Smooth muscle cell (in vitro differentiated cells): ENCODE measurements at regions not wholly inside any gene's neighbourhood (a gene's known extent, or its start where the extent isn't known, plus 50 kb on each side); places are given as distances from the start of the nearest gene placed in this dataset.

Source experiments
- DNase-seq: peaks from one replicate; lab custom pipeline; 2025; ENCODE audit not compliant: unreplicated experiment; lab: John Stamatoyannopoulos, UW
- H2AFZ ChIP-seq: fragments of 200-600 bp; sonication (generic); 2 replicates; pipeline ENCODE4 v1.6.0; 2016; ENCODE audit warnings: antibody characterized with exemption, low read depth, mild to moderate bottlenecking
- H3F3A ChIP-seq: fragments of 200-600 bp; sonication (generic); 2 replicates; pipeline ENCODE4 v1.6.0; 2017; ENCODE audit warnings: antibody characterized with exemption, low read depth
- H3K27ac ChIP-seq: fragments of 200-600 bp; sonication (generic); 2 replicates; pipeline ENCODE4 v1.5.1; 2016; ENCODE audit warnings: low read depth, mild to moderate bottlenecking
- H3K27me3 ChIP-seq: fragments of 200-600 bp; sonication (generic); 2 replicates; pipeline ENCODE4 v1.6.1; 2016; ENCODE audit warnings: low read depth, mild to moderate bottlenecking
- H3K36me3 ChIP-seq: fragments of 200-600 bp; sonication (generic); 2 replicates; pipeline ENCODE4 v1.5.1; 2016; ENCODE audit warnings: low read depth
- H3K4me1 ChIP-seq: fragments of 200-600 bp; sonication (generic); 2 replicates; pipeline ENCODE4 v1.5.1; 2016; ENCODE audit warnings: low read depth
- H3K4me2 ChIP-seq: fragments of 200-600 bp; sonication (generic); 2 replicates; pipeline ENCODE4 v1.6.0; 2016; ENCODE audit warnings: mild to moderate bottlenecking
- H3K4me3 ChIP-seq: fragments of 200-600 bp; sonication (generic); 2 replicates; pipeline ENCODE4 v1.5.1; 2016; ENCODE audit warnings: mild to moderate bottlenecking
- H3K79me2 ChIP-seq: fragments of 200-600 bp; sonication (generic); 2 replicates; pipeline ENCODE4 v1.6.0; 2016; ENCODE audit warnings: low read depth, mild to moderate bottlenecking
- H3K9ac ChIP-seq: fragments of 200-600 bp; sonication (generic); 2 replicates; pipeline ENCODE4 v1.6.0; 2016; ENCODE audit warnings: low read depth
- H3K9me3 ChIP-seq: fragments of 200-600 bp; sonication (generic); replicated peaks from 2 replicates; pipeline ENCODE4 v1.5.1; 2016; ENCODE audit warnings: low read depth
- H4K20me1 ChIP-seq: fragments of 200-600 bp; sonication (generic); 2 replicates; pipeline ENCODE4 v1.6.0; 2016; ENCODE audit warnings: low read depth
- CTCF ChIP-seq: fragments of 200-600 bp; sonication (generic); IDR thresholded peaks from 2 replicates; pipeline ENCODE4 v1.5.1; 2017; ENCODE audit warnings: borderline replicate concordance, mild to moderate bottlenecking, antibody characterized with exemption; ENCODE audit not compliant: insufficient read depth, poor library complexity, severe bottlenecking
- WGBS: methylation state at CpG from one replicate; pipeline ENCODE4 v1.1.7; 2016; ENCODE audit warnings: low lambda C conversion rate; 5-methylcytosine and 5-hydroxymethylcytosine counted together

DNA sequence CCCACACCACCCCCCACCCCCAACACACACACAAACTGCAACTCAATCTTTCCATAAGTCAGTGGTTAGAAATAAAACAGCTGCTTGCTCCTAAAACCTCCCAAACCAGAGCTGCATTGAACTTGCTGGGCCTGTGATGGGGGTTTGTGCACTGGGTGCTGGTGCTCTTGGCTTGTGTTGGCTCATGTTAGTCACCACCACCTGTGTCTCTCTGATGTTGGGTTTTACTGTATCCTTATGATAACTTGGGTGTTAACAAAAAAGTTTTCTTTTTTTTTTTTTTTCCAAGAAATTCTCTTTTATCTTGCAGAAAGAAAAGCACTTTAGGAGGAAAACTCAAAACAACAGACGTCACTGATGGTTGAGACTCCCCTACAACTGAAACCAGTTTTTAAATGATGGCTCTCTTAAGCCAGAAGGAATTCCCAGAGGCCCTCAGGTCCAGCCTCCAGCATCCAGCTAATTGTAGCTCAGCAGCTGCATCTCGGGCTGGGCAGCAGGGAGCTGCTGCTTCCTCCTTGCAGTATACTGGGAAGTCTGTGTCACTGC, 79.9 kb upstream of the DRD2 start:
- no peak for TF ChIP-seq CTCF
- Histone ChIP-seq H3K79me2 (no peaks in the 10 kb centered on the region), H3K4me2 (peak overlapping the region; percentile 33), H3F3A (peaks cover 5% of the 10 kb centered on the region), H3K27ac (no peak overlapping the region), H3K4me1 (peaks cover 23% of the 10 kb centered on the region), H3K27me3 (no peaks in the 10 kb centered on the region), H3K36me3 (no peaks in the 10 kb centered on the region), H3K9me3 (no peaks in the 10 kb centered on the region), H3K9ac (no peak overlapping the region), H2AFZ (no peak overlapping the region), H4K20me1 (no peaks in the 10 kb centered on the region), H3K4me3 (no peak overlapping the region)
- 51% methylated on average over 2 of the region's 2 CpGs for WGBS
- no peak for DNase-seq

DNA sequence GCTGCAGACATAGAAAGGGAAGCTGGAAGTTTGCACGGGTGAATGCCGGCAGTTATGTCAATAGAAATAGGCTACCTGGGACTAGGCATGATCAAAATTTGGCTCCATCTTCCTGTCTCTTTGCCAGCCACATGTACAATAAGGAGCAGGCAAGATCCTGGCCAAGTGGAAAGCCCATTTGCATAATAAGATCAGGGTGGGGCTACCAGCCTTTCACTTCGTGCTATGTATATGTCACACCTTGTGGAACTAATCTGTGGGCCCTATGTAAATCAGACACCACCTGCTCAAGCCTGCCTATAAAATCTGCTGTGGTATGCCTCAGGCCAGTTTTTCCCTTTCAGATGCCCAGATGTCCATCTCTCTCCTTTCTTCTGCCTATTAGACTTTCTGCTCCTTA, 79.3 kb upstream of the DRD2 start:
- 58% methylated on average over 3 of the region's 3 CpGs for WGBS
- peaks cover 5% of the 10 kb centered on the region for H3F3A ChIP-seq

GRCh38 chr11:113553915-113554314, 78.7 kb upstream of the DRD2 start:
- Histone ChIP-seq H3K9me3 (no peaks in the 10 kb centered on the region), H3K79me2 (no peaks in the 10 kb centered on the region), H3F3A (peaks cover 5% of the 10 kb centered on the region), H3K27ac (peak overlapping the region; percentile 3), H3K27me3 (no peaks in the 10 kb centered on the region), H3K4me1 (peaks cover 22% of the 10 kb centered on the region), H2AFZ (no peak overlapping the region), H3K9ac (no peak overlapping the region), H3K4me2 (peak overlapping the region; percentile 8), H3K4me3 (no peak overlapping the region), H3K36me3 (no peaks in the 10 kb centered on the region), H4K20me1 (no peaks in the 10 kb centered on the region)
- WGBS = 48% methylated on average over 2 of the region's 2 CpGs
- DNase-seq = no peak
- TF ChIP-seq CTCF = no peak

More for the DNA sequence above, 79.3 kb upstream of the DRD2 start:
- H3K79me2 ChIP-seq = no peaks in the 10 kb centered on the region
- no peak for TF ChIP-seq CTCF
- peaks cover 23% of the 10 kb centered on the region for H3K4me1 ChIP-seq
- no peaks in the 10 kb centered on the region for H3K36me3 ChIP-seq
- no peaks in the 10 kb centered on the region for H3K27me3 ChIP-seq
- H3K4me3 ChIP-seq = no peak overlapping the region
- no peaks in the 10 kb centered on the region for H4K20me1 ChIP-seq
- no peak overlapping the region for H3K9ac ChIP-seq
- no peak overlapping the region for H3K4me2 ChIP-seq
- H3K9me3 ChIP-seq = no peaks in the 10 kb centered on the region
- no peak overlapping the region for H3K27ac ChIP-seq
- no peak for DNase-seq
- no peak overlapping the region for H2AFZ ChIP-seq

DNA sequence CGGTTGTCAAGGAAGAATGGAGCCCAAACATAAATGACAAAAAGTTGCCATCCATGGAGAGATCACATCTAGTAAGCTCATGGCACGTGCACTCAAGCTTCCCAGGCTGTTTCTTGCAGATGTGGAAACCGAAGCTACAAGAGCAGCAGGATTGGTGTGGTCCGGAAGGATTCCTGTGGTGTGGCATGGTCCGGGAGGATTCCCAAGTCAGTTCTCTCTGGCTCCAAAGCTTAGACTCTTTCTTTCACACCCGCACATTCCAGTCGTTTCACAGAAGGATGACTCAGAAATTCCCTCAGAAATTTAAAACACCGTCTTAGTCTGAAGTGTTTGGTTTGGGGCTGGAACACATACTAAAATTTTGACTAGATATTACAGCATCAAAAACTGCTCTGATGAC, 78.0 kb upstream of the DRD2 start:
- 7% methylated on average over 8 of the region's 8 CpGs for WGBS
- H3F3A ChIP-seq = peaks cover 5% of the 10 kb centered on the region
- TF ChIP-seq CTCF = no peak
- H3K36me3 ChIP-seq = no peaks in the 10 kb centered on the region
- peak overlapping the region; percentile 3 for H3K27ac ChIP-seq
- no peak overlapping the region for H3K4me3 ChIP-seq
- no peaks in the 10 kb centered on the region for H3K79me2 ChIP-seq
- H3K4me2 ChIP-seq = peak overlapping the region; percentile 40
- no peak overlapping the region for H3K9ac ChIP-seq
- H3K9me3 ChIP-seq = no peaks in the 10 kb centered on the region
- H2AFZ ChIP-seq = no peak overlapping the region
- H3K4me1 ChIP-seq = peaks cover 18% of the 10 kb centered on the region
- no peaks in the 10 kb centered on the region for H3K27me3 ChIP-seq
- no peak for DNase-seq
- H4K20me1 ChIP-seq = no peaks in the 10 kb centered on the region
